ENCODE measurements at regions not wholly inside any gene's neighbourhood (a gene's known extent, or its start where the extent isn't known, plus 50 kb on each side); places are given as distances from the start of the nearest gene placed in this dataset.

- Histone ChIP-seq H3K4me1 (ENCODE audit: insufficient read depth) (peaks cover 1% of the 10 kb centered on the region), H3K9me3 (no peaks in the 10 kb centered on the region), H3K27ac (no peak overlapping the region), H3K36me3 (no peaks in the 10 kb centered on the region), H3K4me3 (no peak overlapping the region), H3K27me3 (no peaks in the 10 kb centered on the region)
- 83 to 87% (median 85%) methylated on average over 4 of the region's 4 CpGs for WGBS, 3 donors
- DNase-seq: no peak
- TF ChIP-seq CTCF (IDR thresholded peaks at IDR 0.05) (no peak), EP300 (IDR thresholded peaks at IDR 0.05) (no peak), POLR2A (IDR thresholded peaks at IDR 0.05) (no peak)
- intact Hi-C loops (cut with DNase I): no loop called here
These were observed 130.9 kb downstream of the C12orf75 start for GRCh38 chr12:105461271-105461943.

- DNase-seq: no peak
- H3K4me3 ChIP-seq: no peak overlapping the region
- TF ChIP-seq EP300 (IDR thresholded peaks at IDR 0.05) (no peak), CTCF (IDR thresholded peaks at IDR 0.05) (no peak), POLR2A (IDR thresholded peaks at IDR 0.05) (no peak)
- H3K9me3 ChIP-seq: no peaks in the 10 kb centered on the region
- peaks cover 1% of the 10 kb centered on the region for H3K4me1 ChIP-seq (ENCODE audit: insufficient read depth)
- no peaks in the 10 kb centered on the region for H3K27me3 ChIP-seq
- H3K27ac ChIP-seq: no peak overlapping the region
- intact Hi-C loops (cut with DNase I): no loop called here
- no peaks in the 10 kb centered on the region for H3K36me3 ChIP-seq
- WGBS, 3 donors: 82 to 89% (median 85%) methylated on average over 7 of the region's 7 CpGs
These were observed 131.7 kb downstream of the C12orf75 start for GRCh38 chr12:105461944-105462762.

GRCh38 chr12:105462831-105463230 is 132.3 kb downstream of the C12orf75 start:
- TF ChIP-seq EP300 (IDR thresholded peaks at IDR 0.05) (no peak), POLR2A (IDR thresholded peaks at IDR 0.05) (no peak), CTCF (IDR thresholded peaks at IDR 0.05) (no peak)
- H3K27ac ChIP-seq: no peak overlapping the region
- DNase-seq: no peak
- intact Hi-C loops (cut with DNase I): no loop called here
- H3K4me1 ChIP-seq (ENCODE audit: insufficient read depth): peaks cover 1% of the 10 kb centered on the region
- H3K27me3 ChIP-seq: no peaks in the 10 kb centered on the region
- 86 to 90% (median 87%) methylated on average over 2 of the region's 2 CpGs for WGBS, 3 donors
- H3K4me3 ChIP-seq: no peak overlapping the region
- no peaks in the 10 kb centered on the region for H3K9me3 ChIP-seq
- no peaks in the 10 kb centered on the region for H3K36me3 ChIP-seq

GRCh38 chr12:105464406-105464805 is 133.9 kb downstream of the C12orf75 start:
- WGBS, 3 donors: 26 to 51% (median 43%) methylated on average over 3 of the region's 3 CpGs
- intact Hi-C loops (cut with DNase I): no loop called here
- no peak for DNase-seq
- no peak for TF ChIP-seq POLR2A (IDR thresholded peaks at IDR 0.05)
- TF ChIP-seq EP300 (IDR thresholded peaks at IDR 0.05): no peak
- TF ChIP-seq CTCF (IDR thresholded peaks at IDR 0.05): no peak
- H3K4me3 ChIP-seq: no peak overlapping the region
- H3K27ac ChIP-seq: no peak overlapping the region
- no peaks in the 10 kb centered on the region for H3K9me3 ChIP-seq
- H3K4me1 ChIP-seq (ENCODE audit: insufficient read depth): peaks cover 1% of the 10 kb centered on the region
- no peaks in the 10 kb centered on the region for H3K36me3 ChIP-seq
- H3K27me3 ChIP-seq: no peaks in the 10 kb centered on the region

Measured in ovary (tissue), 7 donors.